Smooth muscle cell (in vitro differentiated cells): ENCODE measurements at regions not wholly inside any gene's neighbourhood (a gene's known extent, or its start where the extent isn't known, plus 50 kb on each side); places are given as distances from the start of the nearest gene placed in this dataset.

ENCODE experiments used
- DNase-seq: peaks from one replicate; lab custom pipeline; 2025; ENCODE audit not compliant: unreplicated experiment; lab: John Stamatoyannopoulos, UW
- H2AFZ ChIP-seq: fragments of 200-600 bp; sonication (generic); 2 replicates; pipeline ENCODE4 v1.6.0; 2016; ENCODE audit warnings: antibody characterized with exemption, low read depth, mild to moderate bottlenecking
- H3F3A ChIP-seq: fragments of 200-600 bp; sonication (generic); 2 replicates; pipeline ENCODE4 v1.6.0; 2017; ENCODE audit warnings: antibody characterized with exemption, low read depth
- H3K27ac ChIP-seq: fragments of 200-600 bp; sonication (generic); 2 replicates; pipeline ENCODE4 v1.5.1; 2016; ENCODE audit warnings: low read depth, mild to moderate bottlenecking
- H3K27me3 ChIP-seq: fragments of 200-600 bp; sonication (generic); 2 replicates; pipeline ENCODE4 v1.6.1; 2016; ENCODE audit warnings: low read depth, mild to moderate bottlenecking
- H3K36me3 ChIP-seq: fragments of 200-600 bp; sonication (generic); 2 replicates; pipeline ENCODE4 v1.5.1; 2016; ENCODE audit warnings: low read depth
- H3K4me1 ChIP-seq: fragments of 200-600 bp; sonication (generic); 2 replicates; pipeline ENCODE4 v1.5.1; 2016; ENCODE audit warnings: low read depth
- H3K4me2 ChIP-seq: fragments of 200-600 bp; sonication (generic); 2 replicates; pipeline ENCODE4 v1.6.0; 2016; ENCODE audit warnings: mild to moderate bottlenecking
- H3K4me3 ChIP-seq: fragments of 200-600 bp; sonication (generic); 2 replicates; pipeline ENCODE4 v1.5.1; 2016; ENCODE audit warnings: mild to moderate bottlenecking
- H3K79me2 ChIP-seq: fragments of 200-600 bp; sonication (generic); 2 replicates; pipeline ENCODE4 v1.6.0; 2016; ENCODE audit warnings: low read depth, mild to moderate bottlenecking
- H3K9ac ChIP-seq: fragments of 200-600 bp; sonication (generic); 2 replicates; pipeline ENCODE4 v1.6.0; 2016; ENCODE audit warnings: low read depth
- H3K9me3 ChIP-seq: fragments of 200-600 bp; sonication (generic); replicated peaks from 2 replicates; pipeline ENCODE4 v1.5.1; 2016; ENCODE audit warnings: low read depth
- H4K20me1 ChIP-seq: fragments of 200-600 bp; sonication (generic); 2 replicates; pipeline ENCODE4 v1.6.0; 2016; ENCODE audit warnings: low read depth
- WGBS: methylation state at CpG from one replicate; pipeline ENCODE4 v1.1.7; 2016; ENCODE audit warnings: low lambda C conversion rate; 5-methylcytosine and 5-hydroxymethylcytosine counted together
- TF ChIP-seq, protein P1 (sequence below): fragments of 200-600 bp; sonication (generic); IDR thresholded peaks from 2 replicates; pipeline ENCODE4 v1.5.1; 2017; ENCODE audit warnings: borderline replicate concordance, mild to moderate bottlenecking, antibody characterized with exemption; ENCODE audit not compliant: insufficient read depth, poor library complexity, severe bottlenecking

DNA sequence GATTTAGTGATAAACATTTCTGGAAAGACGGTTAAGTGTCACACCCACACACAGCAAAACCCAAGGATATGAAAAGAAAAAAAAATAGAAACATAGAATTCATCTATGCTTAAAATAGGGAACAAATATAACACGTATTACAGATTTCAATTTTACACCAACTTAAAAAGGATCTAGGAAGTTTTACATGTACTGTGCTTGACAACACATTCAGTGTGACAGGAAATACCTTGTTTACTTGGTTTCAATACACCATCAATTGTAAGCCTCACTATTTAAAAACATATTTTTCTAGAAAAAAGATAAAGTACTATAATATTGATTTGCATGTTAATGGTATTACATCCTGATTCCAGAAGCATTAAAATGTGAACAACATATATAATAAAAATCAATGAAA is 77.0 kb upstream of the SPRY1 start:
- WGBS = 88% methylated on average over 2 of the region's 2 CpGs
- Histone ChIP-seq H3K79me2 (no peaks in the 10 kb centered on the region), H4K20me1 (no peaks in the 10 kb centered on the region), H3K4me2 (no peak overlapping the region), H2AFZ (no peak overlapping the region), H3K4me3 (no peak overlapping the region), H3K27ac (no peak overlapping the region), H3K9me3 (no peaks in the 10 kb centered on the region), H3K36me3 (no peaks in the 10 kb centered on the region), H3F3A (no peaks in the 10 kb centered on the region), H3K27me3 (no peaks in the 10 kb centered on the region), H3K9ac (no peak overlapping the region), H3K4me1 (no peaks in the 10 kb centered on the region)
- no peak for DNase-seq
- TF ChIP-seq, protein P1, sequence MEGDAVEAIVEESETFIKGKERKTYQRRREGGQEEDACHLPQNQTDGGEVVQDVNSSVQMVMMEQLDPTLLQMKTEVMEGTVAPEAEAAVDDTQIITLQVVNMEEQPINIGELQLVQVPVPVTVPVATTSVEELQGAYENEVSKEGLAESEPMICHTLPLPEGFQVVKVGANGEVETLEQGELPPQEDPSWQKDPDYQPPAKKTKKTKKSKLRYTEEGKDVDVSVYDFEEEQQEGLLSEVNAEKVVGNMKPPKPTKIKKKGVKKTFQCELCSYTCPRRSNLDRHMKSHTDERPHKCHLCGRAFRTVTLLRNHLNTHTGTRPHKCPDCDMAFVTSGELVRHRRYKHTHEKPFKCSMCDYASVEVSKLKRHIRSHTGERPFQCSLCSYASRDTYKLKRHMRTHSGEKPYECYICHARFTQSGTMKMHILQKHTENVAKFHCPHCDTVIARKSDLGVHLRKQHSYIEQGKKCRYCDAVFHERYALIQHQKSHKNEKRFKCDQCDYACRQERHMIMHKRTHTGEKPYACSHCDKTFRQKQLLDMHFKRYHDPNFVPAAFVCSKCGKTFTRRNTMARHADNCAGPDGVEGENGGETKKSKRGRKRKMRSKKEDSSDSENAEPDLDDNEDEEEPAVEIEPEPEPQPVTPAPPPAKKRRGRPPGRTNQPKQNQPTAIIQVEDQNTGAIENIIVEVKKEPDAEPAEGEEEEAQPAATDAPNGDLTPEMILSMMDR = no peak

DNA sequence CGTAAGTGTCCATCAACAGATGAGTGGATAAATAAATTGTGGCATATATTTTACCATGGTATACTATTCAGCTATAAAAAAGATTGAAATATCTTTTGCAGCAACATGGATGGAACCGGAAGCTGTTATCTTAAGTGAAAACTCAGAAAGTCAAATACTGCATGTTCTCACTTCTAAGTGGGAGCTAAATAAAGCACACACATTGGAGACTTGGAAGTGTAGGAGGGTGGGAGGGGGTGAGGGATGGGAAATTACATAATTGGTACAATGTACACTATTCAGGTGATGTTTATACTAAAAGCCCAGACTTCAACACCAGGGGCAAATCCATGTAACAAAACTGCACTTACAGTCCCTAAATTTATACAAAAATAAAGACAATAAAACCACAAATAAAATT is 72.6 kb upstream of the SPRY1 start:
- Histone ChIP-seq H3K4me2 (no peak overlapping the region), H4K20me1 (no peaks in the 10 kb centered on the region), H3K4me1 (no peaks in the 10 kb centered on the region), H3K27ac (no peak overlapping the region), H3K9me3 (no peaks in the 10 kb centered on the region), H3K36me3 (no peaks in the 10 kb centered on the region), H3K79me2 (no peaks in the 10 kb centered on the region), H3K27me3 (no peaks in the 10 kb centered on the region), H3K9ac (no peak overlapping the region), H2AFZ (no peak overlapping the region), H3F3A (no peaks in the 10 kb centered on the region), H3K4me3 (no peak overlapping the region)
- 92% methylated on average over 2 of the region's 2 CpGs for WGBS
- TF ChIP-seq, protein P1 = no peak
- DNase-seq = no peak

DNA sequence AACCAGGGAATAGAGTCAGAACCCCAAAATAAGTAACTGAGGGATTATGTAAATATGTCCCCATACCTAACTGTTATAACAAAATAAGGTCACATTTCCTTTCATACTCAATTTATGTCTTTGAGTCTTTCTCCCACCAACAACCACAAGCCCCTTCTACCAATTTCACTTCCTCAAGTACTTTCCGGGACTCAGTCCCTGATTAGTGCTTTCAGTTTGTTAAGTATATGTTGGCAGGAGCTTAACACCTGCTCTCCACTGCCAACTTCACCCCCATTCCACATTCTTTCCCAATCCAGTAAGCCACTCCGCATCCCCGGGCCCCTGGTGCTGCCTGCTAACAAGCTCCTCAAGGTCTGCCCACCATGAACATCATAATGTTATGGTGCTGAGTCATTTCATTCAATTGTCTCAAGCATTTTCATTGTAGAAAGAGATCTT is 71.3 kb upstream of the SPRY1 start:
- H3K9me3 ChIP-seq = no peaks in the 10 kb centered on the region
- H3K36me3 ChIP-seq = no peaks in the 10 kb centered on the region
- TF ChIP-seq, protein P1 = no peak
- no peak overlapping the region for H2AFZ ChIP-seq
- no peaks in the 10 kb centered on the region for H3F3A ChIP-seq
- no peaks in the 10 kb centered on the region for H3K27me3 ChIP-seq
- H3K9ac ChIP-seq = no peak overlapping the region
- WGBS = 77% methylated on average over 3 of the region's 3 CpGs
- no peak overlapping the region for H3K4me2 ChIP-seq
- H3K4me1 ChIP-seq = no peaks in the 10 kb centered on the region
- no peak overlapping the region for H3K4me3 ChIP-seq
- no peaks in the 10 kb centered on the region for H4K20me1 ChIP-seq
- no peak for DNase-seq
- H3K27ac ChIP-seq = no peak overlapping the region
- H3K79me2 ChIP-seq = no peaks in the 10 kb centered on the region

DNA sequence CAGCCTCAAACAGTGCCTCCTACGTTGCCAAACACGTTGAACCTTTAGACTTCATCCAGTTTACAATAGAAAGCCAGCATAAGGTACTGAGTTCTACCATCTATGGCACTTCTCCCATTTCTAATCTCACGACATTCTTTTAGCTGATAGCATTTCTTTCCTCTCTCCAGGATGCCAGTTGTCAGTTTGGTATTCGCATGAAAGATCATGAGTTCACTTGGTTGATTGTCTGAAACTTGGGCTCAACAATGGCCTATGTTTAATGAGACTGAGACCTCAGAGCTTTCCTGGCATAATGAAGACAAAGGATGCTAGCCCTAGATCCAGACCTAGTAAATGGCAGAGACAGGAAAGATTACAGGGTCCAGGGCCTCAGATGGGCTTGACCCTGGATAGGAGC is 69.2 kb upstream of the SPRY1 start:
- no peaks in the 10 kb centered on the region for H3K36me3 ChIP-seq
- no peaks in the 10 kb centered on the region for H3K27me3 ChIP-seq
- no peaks in the 10 kb centered on the region for H3K4me1 ChIP-seq
- H3F3A ChIP-seq = no peaks in the 10 kb centered on the region
- TF ChIP-seq, protein P1 = no peak
- no peaks in the 10 kb centered on the region for H4K20me1 ChIP-seq
- no peak overlapping the region for H3K4me2 ChIP-seq
- 84% methylated on average over 4 of the region's 4 CpGs for WGBS
- H3K9ac ChIP-seq = no peak overlapping the region
- no peak for DNase-seq
- no peak overlapping the region for H3K4me3 ChIP-seq
- no peak overlapping the region for H2AFZ ChIP-seq
- no peak overlapping the region for H3K27ac ChIP-seq
- no peaks in the 10 kb centered on the region for H3K9me3 ChIP-seq
- no peaks in the 10 kb centered on the region for H3K79me2 ChIP-seq
